Hepatocyte (in vitro differentiated cells): ENCODE measurements at regions not wholly inside any gene's neighbourhood (a gene's known extent, or its start where the extent isn't known, plus 50 kb on each side); places are given as distances from the start of the nearest gene placed in this dataset.

ENCODE experiments used
- CTCF ChIP-seq: fragments of 200-600 bp; sonication (generic); IDR thresholded peaks from 2 replicates; pipeline ENCODE4 v1.5.1; 2016; ENCODE audit warnings: antibody characterized with exemption, mild to moderate bottlenecking; ENCODE audit not compliant: poor library complexity
- EZH2 ChIP-seq: fragments of 200-600 bp; sonication (generic); IDR thresholded peaks from 2 replicates; pipeline ENCODE4 v1.6.1; 2016; ENCODE audit warnings: antibody characterized with exemption, mild to moderate bottlenecking, borderline replicate concordance

GRCh38 chr7:115349635-115350034, 427.7 kb downstream of the MDFIC start:
- TF ChIP-seq CTCF (no peak), EZH2 (no peak)
